IMR-90 (cell line): ENCODE measurements at regions not wholly inside any gene's neighbourhood (a gene's known extent, or its start where the extent isn't known, plus 50 kb on each side); places are given as distances from the start of the nearest gene placed in this dataset.

ENCODE experiments used
- ATAC-seq: fragments of 200-7000 bp; cut with Tn5 transposase; 2 replicates; pipeline ENCODE4 v1.9.1; 2020; ENCODE audit warnings: low read depth, mild to moderate bottlenecking, moderate library complexity
- BruUV-seq: library from RNA; stranded (reverse); fragments of 400-500 nt; replicated peaks from 2 replicates; lab custom pipeline; 2021; lab: Mats Ljungman, UMichigan
- CTCF ChIA-PET: fragments of 300-600 bp; formaldehyde crosslinking; extraction: SDS; loops from one replicate; lab custom pipeline; 2021; ENCODE audit warnings: antibody characterized with exemption; lab: Yijun Ruan, JAX
- POLR2A ChIA-PET: fragments of 300-600 bp; sonication (Branson Sonifier 250); formaldehyde crosslinking; loops from one replicate; lab custom pipeline; 2022; ENCODE audit warnings: antibody characterized with exemption; ENCODE audit not compliant: unreplicated experiment; lab: Charles Lee
- DNase-seq: peaks from one replicate; pipeline ENCODE4 v3.0.0; 2013
- H2AFZ ChIP-seq: replicated peaks from 2 replicates; pipeline ENCODE3; 2013; ENCODE audit warnings: low read length, mild to moderate bottlenecking; ENCODE audit not compliant: poor library complexity
- H2AK5ac ChIP-seq: 2 replicates; pipeline ENCODE4 v1.6.1; 2013; ENCODE audit warnings: low read depth, low read length, inconsistent platforms
- H2AK9ac ChIP-seq: replicated peaks from 2 replicates; pipeline ENCODE3; 2013; ENCODE audit warnings: mild to moderate bottlenecking, low read depth, low read length, moderate library complexity; ENCODE audit not compliant: poor library complexity
- H2BK120ac ChIP-seq: 2 replicates; pipeline ENCODE4 v1.6.1; 2013; ENCODE audit warnings: low read depth, low read length, inconsistent platforms
- H2BK15ac ChIP-seq: 3 replicates; pipeline ENCODE4 v1.6.1; 2013; ENCODE audit warnings: low read depth, low read length, inconsistent platforms
- H2BK20ac ChIP-seq: 2 replicates; pipeline ENCODE4 v1.6.1; 2013; ENCODE audit warnings: low read depth, mild to moderate bottlenecking, inconsistent platforms, low read length, moderate library complexity
- H2BK5ac ChIP-seq: 2 replicates; pipeline ENCODE4 v1.6.1; 2013; ENCODE audit warnings: mild to moderate bottlenecking, low read depth, low read length, inconsistent platforms; ENCODE audit not compliant: poor library complexity, severe bottlenecking
- H3K14ac ChIP-seq: replicated peaks from 2 replicates; pipeline ENCODE4 v1.6.1; 2013; ENCODE audit warnings: low read depth, low read length, inconsistent platforms
- H3K18ac ChIP-seq: 2 replicates; pipeline ENCODE4 v1.6.1; 2013; ENCODE audit warnings: low read depth, low read length, control low read depth
- H3K23ac ChIP-seq: 2 replicates; pipeline ENCODE4 v1.6.1; 2013; ENCODE audit warnings: low read depth, low read length, inconsistent platforms
- H3K27ac ChIP-seq: 2 replicates; pipeline ENCODE4 v1.5.1; 2013; ENCODE audit warnings: mild to moderate bottlenecking, control low read depth, low read length; ENCODE audit not compliant: insufficient read depth
- H3K27me3 ChIP-seq: 2 replicates; pipeline ENCODE4 v1.6.1; 2013; ENCODE audit warnings: low read length; ENCODE audit not compliant: control insufficient read depth, insufficient read depth
- H3K36me3 ChIP-seq: 2 replicates; pipeline ENCODE4 v1.6.1; 2013; ENCODE audit warnings: low read length, mixed read lengths; ENCODE audit not compliant: control insufficient read depth, insufficient read depth
- H3K4ac ChIP-seq: 2 replicates; pipeline ENCODE4 v1.6.1; 2013; ENCODE audit warnings: low read depth, low read length, inconsistent platforms
- H3K4me1 ChIP-seq: 2 replicates; pipeline ENCODE4 v1.6.1; 2013; ENCODE audit warnings: low read length, mixed read lengths; ENCODE audit not compliant: control insufficient read depth, insufficient read depth
- H3K4me2 ChIP-seq: 2 replicates; pipeline ENCODE4 v1.6.1; 2013; ENCODE audit warnings: low read depth, mild to moderate bottlenecking, control low read depth, low read length, moderate library complexity
- H3K4me3 ChIP-seq: 2 replicates; pipeline ENCODE4 v1.5.1; 2013; ENCODE audit warnings: low read depth, mild to moderate bottlenecking, control low read depth, low read length, moderate library complexity; ENCODE audit not compliant: insufficient read depth
- H3K56ac ChIP-seq: 2 replicates; pipeline ENCODE4 v1.6.1; 2013; ENCODE audit warnings: low read length, inconsistent platforms; ENCODE audit not compliant: insufficient read depth; ENCODE audit errors: extremely low read depth
- H3K79me1 ChIP-seq, 2 experiments: 2 replicates each; pipeline ENCODE4 v1.6.1; 2013; ENCODE audit warnings: low read length in 2 of 2, inconsistent platforms in 1 of 2, low read depth in 1 of 2
- H3K9ac ChIP-seq: 2 replicates; pipeline ENCODE4 v1.6.1; 2013; ENCODE audit warnings: low read depth, low read length, control low read depth
- H3K9me1 ChIP-seq: 2 replicates; pipeline ENCODE4 v1.6.1; 2013; ENCODE audit warnings: low read length, inconsistent platforms; ENCODE audit not compliant: insufficient read depth
- H3K9me3 ChIP-seq: 2 replicates; pipeline ENCODE4 v1.6.1; 2013; ENCODE audit warnings: low read length; ENCODE audit not compliant: control insufficient read depth, insufficient read depth
- H4K20me1 ChIP-seq: 2 replicates; pipeline ENCODE4 v1.6.1; 2013; ENCODE audit warnings: low read length, inconsistent platforms; ENCODE audit not compliant: insufficient read depth
- H4K5ac ChIP-seq: 2 replicates; pipeline ENCODE4 v1.6.1; 2013; ENCODE audit warnings: mild to moderate bottlenecking, low read depth, low read length, control low read depth
- H4K8ac ChIP-seq, 2 experiments: 2 replicates each; pipeline ENCODE4 v1.6.1; 2013; ENCODE audit warnings: low read depth in 2 of 2, low read length in 2 of 2, control low read depth in 1 of 2, inconsistent platforms in 1 of 2
- H4K91ac ChIP-seq: 2 replicates; pipeline ENCODE4 v1.6.1; 2013; ENCODE audit warnings: low read depth, low read length, inconsistent platforms; ENCODE audit not compliant: insufficient read depth
- CEBPB ChIP-seq: IDR thresholded peaks from 2 replicates; pipeline ENCODE4 v1.6.1; 2012; ENCODE audit warnings: low read depth, low read length, improper control_type of control experiment
- MAZ ChIP-seq: IDR thresholded peaks from 2 replicates; pipeline ENCODE4 v1.6.1; 2012; ENCODE audit warnings: low read depth, mild to moderate bottlenecking, low read length, improper control_type of control experiment, moderate library complexity, borderline replicate concordance
- NFE2L2 ChIP-seq: fragments of 150-350 bp; IDR thresholded peaks from 2 replicates; pipeline ENCODE4 v1.6.1; 2016; ENCODE audit warnings: low read depth, mild to moderate bottlenecking, low read length
- POLR2A ChIP-seq: IDR thresholded peaks from 2 replicates; pipeline ENCODE4 v1.6.1; 2012; ENCODE audit warnings: mild to moderate bottlenecking, low read depth, low read length
- RAD21 ChIP-seq: IDR thresholded peaks from 2 replicates; pipeline ENCODE4 v1.6.1; 2012; ENCODE audit warnings: low read length, improper control_type of control experiment
- SMC3 ChIP-seq: fragments of 150-350 bp; IDR thresholded peaks from 2 replicates; pipeline ENCODE4 v1.6.1; 2016; ENCODE audit warnings: low read depth, mild to moderate bottlenecking, antibody characterized with exemption, low read length, moderate library complexity
- WGBS, 2 experiments: methylation state at CpG; one replicate each; pipeline versions ENCODE4 v1.1.5 to v1.1.7; 2013; ENCODE audit warnings: missing lambda C conversion rate in 2 of 2; ENCODE audit not compliant: insufficient read length in 1 of 2; ENCODE audit errors: extremely low coverage in 2 of 2; 5-methylcytosine and 5-hydroxymethylcytosine counted together
- dilution Hi-C: fragments of 300-500 bp; cut with HindIII; formaldehyde crosslinking; loops from one replicate; pipeline ENCODE4 v1.14.3; 2018; ENCODE audit warnings: low sequenced_read_pairs; ENCODE audit not compliant: unreplicated experiment
- in situ Hi-C: fragments of 300-500 bp; cut with MboI; formaldehyde crosslinking; loops from 3 replicates; pipeline ENCODE4 v1.14.3; 2019; ENCODE audit warnings: low sequenced_read_pairs, inconsistent platforms, mixed read lengths
- intact Hi-C: fragments of 100-400 bp; cut with micrococcal nuclease; formaldehyde crosslinking; loops from 2 replicates; pipeline ENCODE4 v1.10.0; 2022
- TF ChIP-seq, protein P1 (sequence below): fragments of 150-350 bp; IDR thresholded peaks from 2 replicates; pipeline ENCODE4 v1.6.1; 2016; ENCODE audit warnings: low read depth, mild to moderate bottlenecking, low read length, moderate library complexity, borderline replicate concordance
- TF ChIP-seq, protein P2 (sequence below): conservative IDR thresholded peaks from 2 replicates; pipeline ENCODE4 v1.5.1; 2012; ENCODE audit warnings: mild to moderate bottlenecking, low read depth, low read length, improper control_type of control experiment

- H3K4me2 ChIP-seq, result no peak overlapping the region
- H3K36me3 ChIP-seq, result no peaks in the 10 kb centered on the region
- H3K9me1 ChIP-seq, result no peaks in the 10 kb centered on the region
- no peak for DNase-seq
- H3K9me3 ChIP-seq, result no peaks in the 10 kb centered on the region
- 0% methylated on average over 1 of the region's 4 CpGs; no CpG with 5 or more reads in 1 of the 2 experiments for WGBS, 2 experiments
- H3K79me1 ChIP-seq, result no peaks in the 10 kb centered on the region
- BruUV-seq, result no TSS peak
- TF ChIP-seq SMC3, result no peak
- TF ChIP-seq POLR2A, result no peak
- TF ChIP-seq NFE2L2, result no peak
- TF ChIP-seq CEBPB, result no peak
- TF ChIP-seq, protein P1, sequence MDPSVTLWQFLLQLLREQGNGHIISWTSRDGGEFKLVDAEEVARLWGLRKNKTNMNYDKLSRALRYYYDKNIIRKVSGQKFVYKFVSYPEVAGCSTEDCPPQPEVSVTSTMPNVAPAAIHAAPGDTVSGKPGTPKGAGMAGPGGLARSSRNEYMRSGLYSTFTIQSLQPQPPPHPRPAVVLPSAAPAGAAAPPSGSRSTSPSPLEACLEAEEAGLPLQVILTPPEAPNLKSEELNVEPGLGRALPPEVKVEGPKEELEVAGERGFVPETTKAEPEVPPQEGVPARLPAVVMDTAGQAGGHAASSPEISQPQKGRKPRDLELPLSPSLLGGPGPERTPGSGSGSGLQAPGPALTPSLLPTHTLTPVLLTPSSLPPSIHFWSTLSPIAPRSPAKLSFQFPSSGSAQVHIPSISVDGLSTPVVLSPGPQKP, result no peak
- TF ChIP-seq MAZ, result no peak
- TF ChIP-seq RAD21, result no peak
- TF ChIP-seq, protein P2, sequence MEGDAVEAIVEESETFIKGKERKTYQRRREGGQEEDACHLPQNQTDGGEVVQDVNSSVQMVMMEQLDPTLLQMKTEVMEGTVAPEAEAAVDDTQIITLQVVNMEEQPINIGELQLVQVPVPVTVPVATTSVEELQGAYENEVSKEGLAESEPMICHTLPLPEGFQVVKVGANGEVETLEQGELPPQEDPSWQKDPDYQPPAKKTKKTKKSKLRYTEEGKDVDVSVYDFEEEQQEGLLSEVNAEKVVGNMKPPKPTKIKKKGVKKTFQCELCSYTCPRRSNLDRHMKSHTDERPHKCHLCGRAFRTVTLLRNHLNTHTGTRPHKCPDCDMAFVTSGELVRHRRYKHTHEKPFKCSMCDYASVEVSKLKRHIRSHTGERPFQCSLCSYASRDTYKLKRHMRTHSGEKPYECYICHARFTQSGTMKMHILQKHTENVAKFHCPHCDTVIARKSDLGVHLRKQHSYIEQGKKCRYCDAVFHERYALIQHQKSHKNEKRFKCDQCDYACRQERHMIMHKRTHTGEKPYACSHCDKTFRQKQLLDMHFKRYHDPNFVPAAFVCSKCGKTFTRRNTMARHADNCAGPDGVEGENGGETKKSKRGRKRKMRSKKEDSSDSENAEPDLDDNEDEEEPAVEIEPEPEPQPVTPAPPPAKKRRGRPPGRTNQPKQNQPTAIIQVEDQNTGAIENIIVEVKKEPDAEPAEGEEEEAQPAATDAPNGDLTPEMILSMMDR, result no peak
- no peak overlapping the region for H3K27ac ChIP-seq
- no peak overlapping the region for H2AK5ac ChIP-seq
- ChIA-PET POLR2A (no interaction called here), CTCF (interaction anchor here (0.5 kb wide), 1 partner anchor 122 kb away, joined by 4 read pairs; no protein-coding TSS in a partner anchor)
- intact Hi-C loops, result no loop called here
- no peak overlapping the region for H2BK120ac ChIP-seq
- no peaks in the 10 kb centered on the region for H3K27me3 ChIP-seq
- H2AK9ac ChIP-seq, result no peak overlapping the region
- H3K4me1 ChIP-seq, result no peaks in the 10 kb centered on the region
- no peak overlapping the region for H3K14ac ChIP-seq
- H2AFZ ChIP-seq, result no peak overlapping the region
- no peak overlapping the region for H3K4me3 ChIP-seq
- H4K8ac ChIP-seq, result no peak overlapping the region
- in situ Hi-C loops, result no loop called here
- no peak for ATAC-seq
- no peak overlapping the region for H3K56ac ChIP-seq
- no peaks in the 10 kb centered on the region for H4K20me1 ChIP-seq
- no peak overlapping the region for H3K23ac ChIP-seq
- H4K91ac ChIP-seq, result no peak overlapping the region
- no peak overlapping the region for H2BK5ac ChIP-seq
- H2BK20ac ChIP-seq, result no peak overlapping the region
- no peak overlapping the region for H3K9ac ChIP-seq
- dilution Hi-C loops, result no loop called here
- no peak overlapping the region for H3K4ac ChIP-seq
- no peak overlapping the region for H3K18ac ChIP-seq
- H2BK15ac ChIP-seq, result no peak overlapping the region
- no peak overlapping the region for H4K5ac ChIP-seq
Observed at GRCh38 chr12:72747111-72747849, 475.1 kb downstream of the TRHDE start.
